HepG2 (cell line): ENCODE measurements at regions not wholly inside any gene's neighbourhood (a gene's known extent, or its start where the extent isn't known, plus 50 kb on each side); places are given as distances from the start of the nearest gene placed in this dataset.

Experiments
- ATAC-seq: fragments of 200-7000 bp; cut with Tn5 transposase; 3 replicates; pipeline ENCODE4 v1.9.1; 2020; ENCODE audit warnings: mild to moderate bottlenecking, moderate library complexity
- BruUV-seq: library from RNA; stranded (reverse); fragments of 400-500 nt; replicated peaks from 2 replicates; lab custom pipeline; 2021; lab: Mats Ljungman, UMichigan
- CTCF ChIA-PET: fragments of 300-600 bp; formaldehyde crosslinking; extraction: SDS; loops from one replicate; lab custom pipeline; 2021; ENCODE audit warnings: low total read pairs, inconsistent platforms, low intra/inter-chr PET ratio; lab: Yijun Ruan, JAX
- POLR2A ChIA-PET: fragments of 350-600 bp; sonication (Branson Sonifier 250); formaldehyde crosslinking; loops from one replicate; lab custom pipeline; 2020; ENCODE audit warnings: antibody characterized with exemption, inconsistent platforms; lab: Yijun Ruan, JAX
- DNase-seq: peaks from one replicate; pipeline ENCODE4 v3.0.0-alpha.2; 2015; ENCODE audit warnings: low spot score
- FAIRE-seq: peaks from 3 replicates; lab custom pipeline; 2011; peaks lifted over from hg19 to GRCh38; lab: Jason Lieb, UNC
- H2AFZ ChIP-seq: one replicate; pipeline ENCODE4 v1.6.1; 2011; ENCODE audit warnings: low read length, inconsistent platforms
- H3K27ac ChIP-seq: fragments of 300-600 bp; 3 replicates; pipeline ENCODE4 v1.8.0; 2011; ENCODE audit warnings: mixed run types, mild to moderate bottlenecking, mixed read lengths, low read length, inconsistent platforms; ENCODE audit not compliant: insufficient read depth; ENCODE audit errors: extremely low read length
- H3K27me3 ChIP-seq, 2 experiments: fragments of 200-600 bp in 1 of 2; 2 replicates in 1 of 2; 3 replicates in 1 of 2; pipeline versions ENCODE4 v1.6.0 to v1.8.0; 2011; ENCODE audit warnings: low read length in 2 of 2, mild to moderate bottlenecking in 2 of 2, moderate library complexity in 2 of 2, inconsistent platforms in 1 of 2; ENCODE audit not compliant: insufficient read depth in 2 of 2, control insufficient read depth in 1 of 2
- H3K36me3 ChIP-seq, 2 experiments: fragments of 200-600 bp in 1 of 2; replicated peaks in 1 of 2; 2 replicates in 1 of 2; 3 replicates in 1 of 2; pipeline versions ENCODE4 v1.5.1 to v1.8.0; 2011; ENCODE audit warnings: low read length in 2 of 2, inconsistent platforms in 1 of 2; ENCODE audit not compliant: insufficient read depth in 2 of 2, control insufficient read depth in 1 of 2
- H3K4me1 ChIP-seq: 2 replicates; pipeline ENCODE4 v1.5.1; 2012; ENCODE audit warnings: low read length, inconsistent platforms; ENCODE audit not compliant: insufficient read depth
- H3K4me2 ChIP-seq: 2 replicates; pipeline ENCODE4 v1.6.0; 2011; ENCODE audit warnings: low read depth, low read length, inconsistent platforms
- H3K4me3 ChIP-seq, 3 experiments: fragments of 200-600 bp in 1 of 3; sonication (generic), shearing (Covaris generic) in 1 of 3; replicated peaks in 1 of 3; 2 replicates each; pipeline ENCODE4 v1.5.1; 2011 to 2016; ENCODE audit warnings: low read length in 3 of 3, inconsistent platforms in 2 of 3, low read depth in 2 of 3, mild to moderate bottlenecking in 2 of 3, control low read depth in 1 of 3, mixed read lengths in 1 of 3; ENCODE audit not compliant: insufficient read depth in 1 of 3
- H3K79me2 ChIP-seq: one replicate; pipeline ENCODE4 v1.6.1; 2011; ENCODE audit warnings: low read length, inconsistent platforms; ENCODE audit not compliant: insufficient read depth
- H3K9ac ChIP-seq: 2 replicates; pipeline ENCODE4 v1.6.0; 2011; ENCODE audit warnings: mild to moderate bottlenecking, low read depth, low read length, inconsistent platforms; ENCODE audit not compliant: insufficient read depth
- H3K9me3 ChIP-seq: 2 replicates; pipeline ENCODE4 v1.5.1; 2012; ENCODE audit warnings: mild to moderate bottlenecking, low read length
- H4K20me1 ChIP-seq: 2 replicates; pipeline ENCODE4 v1.6.0; 2011; ENCODE audit warnings: inconsistent platforms, mild to moderate bottlenecking, low read length, moderate library complexity; ENCODE audit not compliant: insufficient read depth
- HHEX ChIP-seq: IDR thresholded peaks from 2 replicates; pipeline ENCODE4 v1.6.1; 2016; ENCODE audit warnings: control low read depth
- HMG20A ChIP-seq: IDR thresholded peaks from 2 replicates; pipeline ENCODE4 v1.6.1; 2016; ENCODE audit warnings: borderline replicate concordance
- PBX2 ChIP-seq: IDR thresholded peaks from 2 replicates; pipeline ENCODE4 v1.6.1; 2016; ENCODE audit warnings: control low read depth
- RFX5 ChIP-seq: IDR thresholded peaks from 2 replicates; pipeline ENCODE4 v1.6.1; 2011; ENCODE audit warnings: low read depth, low read length, improper control_type of control experiment
- SMAD9 ChIP-seq: sonication (generic); formaldehyde crosslinking; IDR thresholded peaks from 2 replicates; pipeline ENCODE4 v1.5.1; 2020; ENCODE audit warnings: mild to moderate bottlenecking, missing genetic modification reagents
- SOX13 ChIP-seq, 3 experiments: fragments of 450-650 bp in 1 of 3; sonication (generic) in 1 of 3; formaldehyde crosslinking in 1 of 3; IDR thresholded peaks in 2 of 3; conservative IDR thresholded peaks in 1 of 3; 2 replicates each; pipeline versions ENCODE4 v1.5.0 to v1.6.1; 2016 to 2020; ENCODE audit warnings: antibody characterized with exemption in 1 of 3, mild to moderate bottlenecking in 1 of 3, missing compliant biosample characterization in 1 of 3, missing genetic modification reagents in 1 of 3, moderate library complexity in 1 of 3
- THYN1 ChIP-seq: sonication (generic); formaldehyde crosslinking; IDR thresholded peaks from 2 replicates; pipeline ENCODE4 v1.8.1; 2023; ENCODE audit warnings: low read depth, mild to moderate bottlenecking, moderate library complexity, missing genetic modification reagents, borderline replicate concordance
- WIZ ChIP-seq: sonication (generic); formaldehyde crosslinking; IDR thresholded peaks from 2 replicates; pipeline ENCODE4 v1.5.1; 2020; ENCODE audit warnings: mild to moderate bottlenecking, missing genetic modification reagents
- ZNF205 ChIP-seq: IDR thresholded peaks from 2 replicates; pipeline ENCODE4 v1.6.1; 2018; ENCODE audit warnings: missing biosample characterization, missing genetic modification reagents
- ZNF329 ChIP-seq: sonication (generic); formaldehyde crosslinking; IDR thresholded peaks from 2 replicates; pipeline ENCODE4 v1.9.0; 2021; ENCODE audit warnings: low read depth, mild to moderate bottlenecking, missing genetic modification reagents
- ZNF850 ChIP-seq: sonication (generic); formaldehyde crosslinking; conservative IDR thresholded peaks from 2 replicates; pipeline ENCODE4 v1.9.0; 2021; ENCODE audit warnings: mild to moderate bottlenecking, missing genetic modification reagents
- ZSCAN22 ChIP-seq: sonication (generic); formaldehyde crosslinking; IDR thresholded peaks from 2 replicates; pipeline ENCODE4 v1.4.0; 2020; ENCODE audit warnings: mild to moderate bottlenecking, missing genetic modification reagents
- WGBS: methylation state at CpG from one replicate; pipeline ENCODE4 v1.1.6; 2017; ENCODE audit warnings: low lambda C conversion rate; 5-methylcytosine and 5-hydroxymethylcytosine counted together
- in situ Hi-C: cut with HindIII; loops from 2 replicates; pipeline ENCODE4 v1.10.0; 2017; ENCODE audit warnings: low pct_unique_long_range_greater_than_20kb; ENCODE audit not compliant: extremely low pct_ligation_motif_present
- intact Hi-C: fragments of 100-400 bp; cut with micrococcal nuclease; formaldehyde crosslinking; loops from one replicate; pipeline ENCODE4 v1.10.0; 2022; ENCODE audit not compliant: unreplicated experiment
- TF ChIP-seq, protein P1 (sequence below): sonication (generic); formaldehyde crosslinking; IDR thresholded peaks from 2 replicates; pipeline ENCODE4 v1.4.0; 2020; ENCODE audit warnings: low read depth, mild to moderate bottlenecking, missing genetic modification reagents
- TF ChIP-seq, protein P2 (sequence below): sonication (generic); formaldehyde crosslinking; IDR thresholded peaks from 2 replicates; pipeline ENCODE4 v1.4.0; 2020; ENCODE audit warnings: mild to moderate bottlenecking, missing genetic modification reagents

- BruUV-seq, result no TSS peak
- no peaks in the 10 kb centered on the region for H3K36me3 ChIP-seq
- no peaks in the 10 kb centered on the region for H3K9me3 ChIP-seq
- H3K27me3 ChIP-seq, result no peaks in the 10 kb centered on the region; a peak in 1 of 5 replicates
- ChIA-PET CTCF (no interaction called here), POLR2A (no interaction called here)
- intact Hi-C loops, result no loop called here
- no peaks in the 10 kb centered on the region for H3K4me1 ChIP-seq
- no peak for ATAC-seq
- no peak for DNase-seq
- H3K9ac ChIP-seq, result no peak overlapping the region
- H3K4me3 ChIP-seq, result no peak overlapping the region
- WGBS, result 7% methylated on average over 2 of the region's 2 CpGs
- in situ Hi-C loops, result no loop called here
- H3K27ac ChIP-seq, result no peak overlapping the region
- FAIRE-seq, result no peak
- TF ChIP-seq THYN1 (CRISPR knock-in tag), result no peak
- TF ChIP-seq ZNF205 (CRISPR knock-in tag), result no peak
- TF ChIP-seq SMAD9 (CRISPR knock-in tag), result no peak
- TF ChIP-seq, protein P1, sequence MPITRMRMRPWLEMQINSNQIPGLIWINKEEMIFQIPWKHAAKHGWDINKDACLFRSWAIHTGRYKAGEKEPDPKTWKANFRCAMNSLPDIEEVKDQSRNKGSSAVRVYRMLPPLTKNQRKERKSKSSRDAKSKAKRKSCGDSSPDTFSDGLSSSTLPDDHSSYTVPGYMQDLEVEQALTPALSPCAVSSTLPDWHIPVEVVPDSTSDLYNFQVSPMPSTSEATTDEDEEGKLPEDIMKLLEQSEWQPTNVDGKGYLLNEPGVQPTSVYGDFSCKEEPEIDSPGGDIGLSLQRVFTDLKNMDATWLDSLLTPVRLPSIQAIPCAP (CRISPR knock-in tag), result no peak
- no peak for TF ChIP-seq RFX5
- no peak for TF ChIP-seq HHEX (CRISPR knock-in tag)
- no peak for TF ChIP-seq ZSCAN22 (CRISPR knock-in tag)
- TF ChIP-seq ZNF329, result no peak
- TF ChIP-seq, protein P2, sequence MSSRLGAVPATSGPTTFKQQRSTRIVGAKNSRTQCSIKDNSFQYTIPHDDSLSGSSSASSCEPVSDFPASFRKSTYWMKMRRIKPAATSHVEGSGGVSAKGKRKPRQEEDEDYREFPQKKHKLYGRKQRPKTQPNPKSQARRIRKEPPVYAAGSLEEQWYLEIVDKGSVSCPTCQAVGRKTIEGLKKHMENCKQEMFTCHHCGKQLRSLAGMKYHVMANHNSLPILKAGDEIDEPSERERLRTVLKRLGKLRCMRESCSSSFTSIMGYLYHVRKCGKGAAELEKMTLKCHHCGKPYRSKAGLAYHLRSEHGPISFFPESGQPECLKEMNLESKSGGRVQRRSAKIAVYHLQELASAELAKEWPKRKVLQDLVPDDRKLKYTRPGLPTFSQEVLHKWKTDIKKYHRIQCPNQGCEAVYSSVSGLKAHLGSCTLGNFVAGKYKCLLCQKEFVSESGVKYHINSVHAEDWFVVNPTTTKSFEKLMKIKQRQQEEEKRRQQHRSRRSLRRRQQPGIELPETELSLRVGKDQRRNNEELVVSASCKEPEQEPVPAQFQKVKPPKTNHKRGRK, result no peak
- no peak for TF ChIP-seq SOX13 (IDR thresholded peaks at IDR 0.05)
- TF ChIP-seq SOX13 (CRISPR knock-in tag; conservative IDR thresholded peaks at IDR 0.05 in 1 of 2, IDR thresholded peaks at IDR 0.05 in 1 of 2), result no peak
- TF ChIP-seq ZNF850 (CRISPR knock-in tag), result no peak
- no peak for TF ChIP-seq WIZ (CRISPR knock-in tag)
- TF ChIP-seq PBX2 (CRISPR knock-in tag), result no peak
- no peak for TF ChIP-seq HMG20A (CRISPR knock-in tag)
- H4K20me1 ChIP-seq, result no peaks in the 10 kb centered on the region
- no peak overlapping the region for H2AFZ ChIP-seq
- no peaks in the 10 kb centered on the region for H3K79me2 ChIP-seq
- no peak overlapping the region for H3K4me2 ChIP-seq
These were observed 179.9 kb upstream of the KIF2A start for GRCh38 chr5:62126090-62126489.
